ENCODE measurements at regions not wholly inside any gene's neighbourhood (a gene's known extent, or its start where the extent isn't known, plus 50 kb on each side); places are given as distances from the start of the nearest gene placed in this dataset.
"Not testable (repeated sequence)": the region's sequence is repeated elsewhere in the genome, so short reads cannot be mapped to it uniquely, and the experiment has no call there.

DNA sequence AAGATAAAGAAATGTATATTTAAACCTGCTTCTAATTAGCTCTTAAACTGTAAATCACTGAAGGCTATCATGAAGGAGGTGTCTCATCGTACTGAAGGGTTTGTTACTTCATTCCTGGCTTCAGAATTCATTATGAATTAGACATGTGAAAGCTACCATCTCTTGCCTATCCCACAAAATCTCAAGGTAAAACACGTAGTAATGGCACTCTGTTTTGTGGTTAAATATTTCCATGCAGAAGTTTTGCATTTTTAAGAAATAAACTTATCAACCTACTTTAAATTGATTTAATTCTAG is 490.7 kb upstream of the NUDT12 start:
- no peak for DNase-seq (ENCODE audit: low read depth, low spot score)
- H3K27ac ChIP-seq, result no peak overlapping the region

DNA sequence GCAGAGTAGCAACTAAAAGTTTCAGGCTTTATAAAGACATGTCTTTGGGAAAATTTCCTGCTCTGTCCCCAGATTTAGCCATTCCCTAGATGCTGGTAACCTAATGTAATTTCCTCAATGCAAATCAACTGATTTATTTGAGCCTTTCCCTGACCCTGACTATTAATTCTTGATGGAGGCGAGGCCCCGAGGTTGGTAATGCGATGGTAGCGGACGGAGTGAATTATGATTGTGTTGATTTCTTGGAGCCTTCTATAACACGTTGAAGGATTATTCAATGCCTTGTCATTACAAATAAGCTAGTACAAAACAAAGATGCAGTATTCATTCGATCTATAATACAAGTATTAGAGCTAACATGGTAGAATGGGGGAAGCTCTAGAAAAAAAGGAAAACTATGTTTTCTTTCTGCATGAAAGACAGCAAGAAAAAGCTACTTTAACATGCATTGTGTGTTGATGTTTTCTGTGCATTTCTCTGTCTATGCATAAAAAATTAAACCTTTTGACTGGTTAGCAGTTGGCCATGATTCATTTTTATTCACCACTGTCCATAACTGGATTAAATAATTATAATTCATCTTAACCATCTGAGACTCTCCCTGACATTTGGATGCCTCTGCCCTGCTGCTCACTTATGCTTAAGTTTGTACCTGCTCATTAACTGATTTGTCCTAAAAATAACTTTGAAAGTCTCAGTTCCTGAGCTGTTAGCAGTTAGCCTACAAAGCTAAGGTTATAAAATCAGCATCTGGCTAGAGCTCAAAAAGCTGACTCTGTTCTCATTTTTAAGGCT is 490.2 kb upstream of the NUDT12 start:
- no peak overlapping the region for H3K27ac ChIP-seq
- DNase-seq (ENCODE audit: low read depth, low spot score), result no peak

DNA sequence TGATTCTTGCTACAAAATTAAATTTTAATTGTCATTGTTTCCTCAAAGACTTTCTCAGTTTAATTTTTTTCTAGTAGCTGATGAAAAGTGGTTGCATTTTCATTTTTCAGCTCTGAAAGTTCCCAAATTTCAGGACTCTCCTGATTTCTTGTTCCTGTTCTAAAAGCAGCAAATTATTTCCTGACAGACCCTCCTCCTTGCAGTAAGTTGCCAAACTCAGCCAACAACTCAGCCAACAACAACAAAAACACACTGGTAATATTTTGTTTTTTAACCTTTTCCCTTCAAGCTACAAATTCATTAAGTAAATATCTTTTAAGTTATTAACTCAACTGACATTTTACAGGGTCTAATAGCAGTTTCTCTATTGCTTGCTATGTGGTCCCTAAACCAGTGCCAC is 487.8 kb upstream of the NUDT12 start:
- H3K27ac ChIP-seq, result no peak overlapping the region
- DNase-seq (ENCODE audit: low read depth, low spot score), result no peak

DNA sequence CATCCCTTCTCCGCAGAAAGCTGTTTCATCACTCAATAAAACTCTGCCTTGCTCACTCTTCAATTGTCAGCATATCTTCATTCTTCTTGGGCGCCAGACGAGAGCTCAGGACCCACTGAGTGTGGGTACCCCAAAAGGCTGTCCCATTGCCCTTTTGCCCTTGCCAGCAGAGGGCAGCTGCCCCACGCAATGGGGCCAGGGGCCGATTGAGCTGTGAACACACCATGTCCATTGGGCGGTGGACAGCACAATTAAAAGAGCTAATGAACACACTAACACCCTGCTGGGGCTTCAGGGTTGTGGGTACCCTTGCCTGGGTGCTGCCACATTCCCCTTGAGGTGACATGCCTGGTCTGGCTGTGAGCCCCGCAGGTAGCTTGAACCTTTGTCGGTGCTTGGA is 487.2 kb upstream of the NUDT12 start:
- no peak for DNase-seq (ENCODE audit: low read depth, low spot score)
- H3K27ac ChIP-seq, result no peak overlapping the region

DNA sequence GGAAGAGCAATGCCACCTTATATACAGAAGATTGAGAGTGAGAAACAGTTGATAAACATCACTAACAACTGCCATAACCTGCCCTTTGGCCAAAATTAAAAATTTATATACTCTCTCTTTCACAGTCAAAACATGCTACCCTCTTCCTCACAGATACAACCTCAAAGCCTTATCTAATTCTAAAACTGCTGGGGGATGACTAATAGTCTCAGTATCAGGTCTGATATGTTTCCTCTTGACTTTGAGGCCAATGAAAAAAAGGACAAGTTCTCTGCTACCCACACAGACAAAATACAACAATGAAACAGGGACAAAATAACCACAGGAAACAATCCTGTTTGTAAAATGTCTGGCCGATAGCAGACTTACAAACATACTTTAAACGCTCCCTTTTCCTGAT is 485.6 kb upstream of the NUDT12 start:
- no peak overlapping the region for H3K27ac ChIP-seq
- DNase-seq (ENCODE audit: low read depth, low spot score), result no peak

DNA sequence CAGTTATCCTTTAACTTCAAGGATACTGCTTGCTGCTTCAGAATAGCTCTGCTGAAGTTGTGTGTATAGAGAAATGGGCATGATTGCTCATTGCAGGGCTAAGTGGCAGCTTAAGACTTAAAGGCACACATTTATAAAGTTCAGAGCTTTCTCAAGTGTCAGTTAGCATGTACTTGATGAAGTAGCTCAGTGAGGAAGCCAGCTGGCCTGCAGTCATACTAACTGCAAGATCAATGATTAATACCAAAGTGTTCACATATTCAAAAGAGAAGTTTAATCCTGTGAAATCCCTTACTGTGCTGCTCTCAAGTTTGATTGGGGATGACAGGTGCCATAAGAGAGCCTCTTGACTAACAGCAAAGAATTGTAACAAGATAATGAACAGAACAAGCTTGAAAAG is 483.4 kb upstream of the NUDT12 start:
- H3K27ac ChIP-seq, result no peak overlapping the region
- DNase-seq (ENCODE audit: low read depth, low spot score), result no peak

DNA sequence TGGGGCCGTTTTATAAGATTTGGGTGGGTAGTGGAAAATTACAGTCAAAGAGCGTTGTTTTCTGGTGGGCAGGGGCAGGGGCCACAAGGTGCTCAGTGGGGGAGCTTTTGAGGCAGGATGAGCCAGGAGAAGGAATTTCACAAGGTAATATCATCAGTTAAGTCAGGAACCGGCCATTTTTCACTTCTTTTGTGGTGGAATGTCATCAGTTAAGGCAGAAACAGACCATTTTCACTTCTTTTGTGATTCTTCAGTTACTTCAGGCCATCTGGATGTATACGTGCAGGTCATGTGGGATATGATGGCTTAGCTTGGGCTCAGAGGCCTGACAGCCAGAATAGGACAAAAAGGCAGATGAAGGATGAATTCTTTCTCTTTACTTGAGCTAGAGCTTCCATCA is 477.3 kb upstream of the NUDT12 start:
- not testable (repeated sequence) for DNase-seq (ENCODE audit: low read depth, low spot score); H3K27ac ChIP-seq

DNA sequence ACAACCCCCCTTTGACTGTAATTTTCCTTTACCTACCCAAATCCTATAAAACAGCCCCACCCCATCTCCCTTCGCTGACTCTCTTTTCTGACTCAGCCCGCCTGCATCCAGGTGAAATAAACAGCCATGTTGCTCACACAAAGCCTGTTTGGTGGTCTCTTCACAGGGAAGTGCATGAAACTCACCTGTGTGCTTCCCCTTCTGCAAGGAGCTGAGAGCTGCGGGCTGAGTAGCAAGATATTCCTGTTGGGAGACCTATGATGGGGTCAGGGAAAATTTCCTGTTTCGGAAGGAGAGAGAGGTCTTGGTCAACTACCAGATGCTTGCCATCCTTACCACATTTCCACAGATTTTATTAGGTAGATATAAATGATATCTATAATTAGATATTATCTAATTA is 474.5 kb upstream of the NUDT12 start:
- not testable (repeated sequence) for DNase-seq (ENCODE audit: low read depth, low spot score); H3K27ac ChIP-seq

DNA sequence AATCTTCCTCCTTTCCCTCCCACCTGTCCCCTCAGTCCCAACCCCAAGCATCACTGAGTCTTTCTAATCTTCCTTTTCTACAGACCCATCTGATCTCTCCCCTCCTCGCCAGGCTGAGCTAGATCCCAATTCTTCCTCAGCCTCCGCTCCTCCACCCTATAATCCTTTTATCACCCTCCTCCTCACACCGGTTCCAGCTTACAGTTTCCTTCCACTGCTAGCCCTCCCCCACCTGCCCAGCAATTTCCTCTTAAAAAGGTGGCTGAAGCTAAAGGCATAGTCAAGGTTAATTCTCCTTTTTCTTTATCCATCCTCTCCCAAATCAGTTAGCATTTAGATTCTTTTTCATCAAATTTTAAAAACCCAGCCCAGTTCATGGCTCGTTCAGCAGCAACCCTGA is 470.6 kb upstream of the NUDT12 start:
- DNase-seq (ENCODE audit: low read depth, low spot score); H3K27ac ChIP-seq: not testable (repeated sequence)

DNA sequence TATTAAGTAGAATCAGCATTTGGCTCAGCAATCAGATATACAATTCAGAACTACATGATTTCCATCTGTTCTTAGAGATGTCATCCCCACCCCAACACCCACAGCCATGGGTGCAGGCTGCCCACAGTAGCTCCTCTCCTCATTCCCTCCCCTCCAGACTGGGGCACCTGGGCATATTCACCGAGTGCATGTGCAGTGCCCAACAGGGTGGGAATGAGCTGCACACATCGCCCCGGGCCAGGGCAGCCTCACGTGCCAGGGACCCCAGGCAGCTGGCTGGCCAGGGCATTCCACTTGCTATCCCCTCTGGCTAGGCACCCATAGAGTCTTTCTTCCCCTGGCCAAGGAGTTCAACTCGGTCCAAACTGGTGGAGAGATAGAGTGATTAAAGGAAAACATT is 461.9 kb upstream of the NUDT12 start:
- H3K27ac ChIP-seq, result no peak overlapping the region
- no peak for DNase-seq (ENCODE audit: low read depth, low spot score)

DNA sequence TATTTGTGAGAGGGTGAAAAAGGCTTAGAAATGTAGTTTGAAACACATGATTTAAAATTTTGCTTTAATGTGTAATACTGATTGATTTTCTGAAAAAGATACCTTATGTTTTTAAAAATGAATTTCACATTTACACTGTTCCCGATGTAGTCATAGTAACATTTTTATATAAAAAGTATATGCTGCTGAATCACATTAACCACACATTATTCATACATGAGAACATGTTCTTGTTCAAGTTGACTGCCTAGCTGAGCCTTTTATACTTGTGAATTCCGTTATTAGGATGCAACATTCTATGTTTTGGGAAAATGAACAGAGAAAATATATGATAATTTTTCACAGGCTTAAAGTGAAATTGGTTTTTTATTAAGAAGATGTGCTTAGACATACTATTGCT is 461.1 kb upstream of the NUDT12 start:
- no peak overlapping the region for H3K27ac ChIP-seq

DNA sequence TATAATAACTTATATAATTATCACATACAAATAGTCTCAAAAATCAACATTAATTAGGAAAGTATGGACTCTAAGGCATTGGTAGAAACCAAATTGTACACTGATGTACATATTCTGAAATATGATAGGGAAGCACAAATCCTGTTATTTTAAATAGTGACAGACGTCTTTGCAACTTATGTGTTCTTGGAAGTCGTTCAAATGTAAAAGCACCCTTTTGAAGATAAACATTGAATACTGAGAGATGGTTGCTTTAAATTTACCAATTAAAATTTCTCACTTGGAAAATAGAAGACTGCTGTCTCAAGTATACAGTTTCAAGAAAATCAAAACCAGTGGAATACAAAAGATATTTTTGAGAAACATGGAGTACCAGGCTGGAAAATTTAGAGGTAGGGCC is 457.4 kb upstream of the NUDT12 start:
- no peak for DNase-seq (ENCODE audit: low read depth, low spot score)
- H3K27ac ChIP-seq, result no peak overlapping the region

More for the DNA sequence above, 461.1 kb upstream of the NUDT12 start:
- no peak for DNase-seq (ENCODE audit: low read depth, low spot score)

DNA sequence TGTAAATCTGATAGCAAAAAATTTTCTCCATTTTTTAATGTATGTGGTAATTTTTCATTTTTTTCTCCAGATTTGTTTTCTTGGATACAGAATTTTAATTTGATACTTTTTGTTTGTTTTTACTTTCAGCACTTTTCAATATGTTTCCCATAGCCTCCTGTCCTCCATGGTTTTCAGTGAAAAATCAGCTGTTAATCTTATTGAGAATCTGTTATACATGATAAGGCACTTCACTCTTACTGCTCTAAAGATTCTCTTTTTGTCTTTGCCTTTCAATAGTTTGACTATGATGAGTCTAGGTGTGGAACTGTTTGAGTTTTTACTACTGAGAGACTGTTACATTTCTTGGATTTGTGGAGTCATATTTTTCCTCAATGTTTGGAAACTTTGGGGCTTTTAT is 455.7 kb upstream of the NUDT12 start:
- no peak overlapping the region for H3K27ac ChIP-seq
- no peak for DNase-seq (ENCODE audit: low read depth, low spot score)

DNA sequence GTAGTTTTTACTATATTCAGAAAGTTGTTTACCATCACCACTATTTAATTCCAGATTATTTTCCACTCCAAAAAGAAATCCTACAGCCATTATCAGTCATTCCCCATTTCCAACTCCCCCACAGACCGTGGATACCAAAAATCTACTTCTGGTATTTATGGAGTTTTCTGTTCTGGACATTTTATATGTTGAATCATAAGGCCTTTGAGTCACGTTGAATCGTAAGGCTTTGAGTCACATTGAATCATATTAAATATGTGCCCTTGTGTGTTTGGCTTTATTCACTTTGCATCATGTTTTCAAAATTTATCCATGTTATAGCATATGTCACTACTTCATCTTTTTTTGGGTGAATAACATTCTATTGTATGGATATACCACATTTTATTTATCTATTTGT is 454.1 kb upstream of the NUDT12 start:
- H3K27ac ChIP-seq, result no peak overlapping the region
- no peak for DNase-seq (ENCODE audit: low read depth, low spot score)

DNA sequence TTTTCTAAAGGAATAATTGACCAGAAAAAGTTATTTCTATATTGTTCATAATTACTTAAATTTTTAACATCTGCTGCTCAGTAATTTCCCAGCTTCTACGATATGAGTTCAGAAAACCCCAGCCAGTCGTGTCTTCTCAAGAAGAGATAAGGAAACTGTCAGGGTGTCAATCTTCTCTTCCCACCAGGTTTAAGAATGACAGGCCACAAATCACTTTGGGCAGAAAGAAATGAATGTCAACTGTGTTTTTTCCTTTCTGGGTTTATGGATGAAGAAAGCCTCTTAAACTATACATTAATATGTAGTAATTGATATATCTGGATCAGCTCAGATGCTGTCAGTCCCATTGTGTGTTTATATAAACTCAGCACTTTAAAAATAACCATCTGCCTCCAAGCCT is 453.2 kb upstream of the NUDT12 start:
- H3K27ac ChIP-seq, result no peak overlapping the region
- no peak for DNase-seq (ENCODE audit: low read depth, low spot score)

DNA sequence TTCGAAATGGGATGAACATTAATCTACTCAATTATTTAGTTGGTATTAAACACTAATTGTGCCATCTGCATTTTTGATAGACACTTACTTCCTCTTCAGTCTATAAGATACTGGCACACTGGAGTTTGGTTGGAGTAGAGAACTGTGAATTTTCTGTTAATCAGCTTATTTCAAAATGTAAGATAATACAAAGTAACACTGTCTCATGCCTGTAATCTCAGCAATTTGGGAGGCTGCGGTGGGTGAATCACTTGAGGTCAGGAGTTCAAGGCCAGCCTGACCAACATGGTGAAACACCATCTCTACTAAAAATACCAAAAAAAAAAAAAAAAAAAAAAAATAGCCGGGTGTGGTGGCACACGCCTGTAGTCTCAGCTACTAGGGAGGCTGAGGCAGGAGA is 440.2 kb upstream of the NUDT12 start:
- not testable (repeated sequence) for DNase-seq (ENCODE audit: low read depth, low spot score); H3K27ac ChIP-seq

DNA sequence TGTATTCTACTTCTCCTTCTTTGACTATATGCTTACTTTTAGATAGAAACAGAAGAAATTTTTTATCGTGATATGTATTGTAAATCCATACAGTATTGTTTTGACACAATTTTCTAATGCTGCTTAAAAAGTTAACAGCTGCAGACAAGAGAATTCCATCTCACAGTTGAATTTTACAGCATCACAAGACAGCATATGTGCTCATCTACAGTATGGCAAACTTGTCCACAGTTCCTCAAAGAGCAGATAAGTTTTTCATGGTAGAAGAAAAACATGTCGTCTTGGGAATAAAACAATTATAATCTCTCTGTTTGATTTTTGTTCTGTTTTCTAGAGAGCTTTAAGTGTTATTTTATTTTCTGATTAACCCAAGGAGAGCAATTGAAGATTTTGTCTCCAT is 438.5 kb upstream of the NUDT12 start:
- no peak for DNase-seq (ENCODE audit: low read depth, low spot score)
- H3K27ac ChIP-seq, result no peak overlapping the region

DNA sequence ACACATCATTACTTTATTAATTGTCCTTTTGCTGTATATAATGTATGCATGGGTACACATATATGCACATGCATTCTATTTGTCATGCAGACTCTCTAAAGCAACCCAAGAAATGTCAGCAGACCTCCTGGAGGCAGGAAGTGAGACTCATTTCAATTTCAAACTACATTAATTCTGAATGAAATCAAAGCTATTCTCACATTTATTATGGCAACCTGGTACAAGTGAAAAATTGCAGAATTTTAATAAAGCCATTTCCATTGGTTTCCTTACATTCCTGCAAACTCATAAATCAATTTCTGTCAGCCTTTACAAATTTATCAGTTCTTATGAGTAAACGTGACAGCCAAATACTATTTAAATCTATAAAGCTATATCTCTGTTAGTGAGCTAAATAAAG is 430.4 kb upstream of the NUDT12 start:
- no peak for DNase-seq (ENCODE audit: low read depth, low spot score)
- H3K27ac ChIP-seq, result no peak overlapping the region

DNA sequence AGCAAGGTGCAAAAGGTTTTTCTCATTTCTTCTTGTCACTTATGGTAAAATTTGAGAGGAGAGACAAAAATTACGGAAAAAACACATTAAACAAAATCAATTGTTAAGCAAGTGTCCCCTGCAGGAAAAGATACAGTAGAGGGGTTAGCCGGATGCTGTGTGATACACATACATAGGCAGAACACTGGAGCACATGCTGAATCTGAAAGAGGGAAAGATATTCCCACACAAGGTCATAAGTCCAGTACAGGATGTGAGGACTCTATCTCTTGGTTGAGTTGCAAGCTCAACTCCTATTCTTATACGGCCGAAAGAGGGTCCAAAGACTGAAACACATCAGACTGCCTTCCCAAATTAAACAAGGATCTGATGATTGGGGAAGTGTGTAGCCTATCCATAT is 427.5 kb upstream of the NUDT12 start:
- no peak for DNase-seq (ENCODE audit: low read depth, low spot score)
- no peak overlapping the region for H3K27ac ChIP-seq

DNA sequence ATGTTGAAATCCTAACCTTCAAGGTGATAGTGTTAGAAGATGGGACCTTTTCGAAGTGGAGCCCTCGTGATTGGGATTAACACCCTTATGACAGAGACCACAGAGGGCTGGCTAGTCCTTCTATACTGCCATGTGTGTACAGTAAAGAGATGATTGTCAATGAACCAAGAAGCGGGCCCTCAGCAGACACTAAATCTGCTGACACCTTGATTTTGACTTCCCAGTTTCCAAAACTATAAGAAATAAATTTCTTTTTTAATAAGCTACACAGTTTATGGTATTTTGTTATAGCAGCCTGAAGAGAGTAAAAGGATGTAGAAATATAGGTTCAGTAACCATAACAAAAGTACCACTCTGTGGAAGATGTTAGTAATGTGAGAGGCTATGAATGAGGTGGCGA is 419.0 kb upstream of the NUDT12 start:
- H3K27ac ChIP-seq, result no peak overlapping the region
- no peak for DNase-seq (ENCODE audit: low read depth, low spot score)

DNA sequence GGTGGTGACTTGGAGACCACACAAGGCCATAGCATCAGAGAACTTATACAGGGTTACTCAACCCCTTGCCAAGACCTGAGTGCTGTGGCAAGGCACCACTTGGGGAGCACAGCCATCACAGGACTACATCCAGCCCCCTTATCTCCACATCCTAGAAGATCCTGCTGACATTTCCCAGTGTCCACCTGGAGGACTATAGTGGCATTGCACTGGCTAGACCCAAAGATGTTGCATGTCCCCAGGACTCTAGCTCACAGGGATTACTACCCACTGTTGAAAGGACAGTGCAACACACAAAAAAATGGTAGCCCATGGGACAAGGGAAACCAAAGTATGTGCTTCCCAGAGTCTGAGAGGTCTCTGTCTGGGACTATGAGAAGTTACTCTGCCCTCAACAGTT is 411.1 kb upstream of the NUDT12 start:
- DNase-seq (ENCODE audit: low read depth, low spot score), result no peak
- H3K27ac ChIP-seq, result no peak overlapping the region

DNA sequence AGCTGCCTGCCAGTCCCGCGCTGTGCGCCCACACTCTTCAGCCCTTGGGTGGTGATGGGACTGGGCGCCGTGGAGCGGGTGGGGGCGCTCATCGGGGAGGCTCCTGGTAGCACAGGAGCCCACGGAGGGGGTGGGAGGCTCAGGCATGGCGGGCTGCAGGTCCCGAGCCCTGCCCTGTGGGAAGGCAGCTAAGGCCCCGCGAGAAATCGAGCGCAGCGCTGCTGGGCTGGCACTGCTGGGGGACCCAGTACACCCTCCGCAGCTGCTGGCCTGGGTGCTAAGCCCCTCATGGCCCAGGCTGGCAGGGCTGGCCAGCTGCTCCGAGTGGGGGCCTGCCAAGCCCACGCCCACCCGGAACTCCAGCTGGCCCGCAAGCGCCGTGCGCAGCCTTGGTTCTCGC is 403.7 kb upstream of the NUDT12 start:
- not testable (repeated sequence) for DNase-seq (ENCODE audit: low read depth, low spot score); H3K27ac ChIP-seq

DNA sequence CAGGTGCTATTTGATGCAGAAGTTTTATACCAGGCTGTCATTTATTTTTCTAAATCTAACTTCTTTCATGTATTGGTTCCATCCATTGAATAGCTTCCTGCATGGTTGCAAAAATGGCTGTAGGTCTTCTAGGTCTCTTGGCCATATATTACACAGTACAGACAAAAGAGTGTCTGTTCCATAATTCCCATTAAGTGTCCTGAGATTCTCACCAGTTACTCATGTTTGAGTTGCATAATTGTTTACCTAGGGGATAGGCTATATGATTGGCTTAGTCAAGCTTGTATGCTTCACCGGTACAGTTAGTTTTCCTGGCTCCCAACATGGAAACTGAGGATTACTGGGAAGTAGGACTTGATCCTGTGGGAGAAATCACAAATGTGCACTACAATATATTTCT is 399.4 kb upstream of the NUDT12 start:
- no peak for DNase-seq (ENCODE audit: low read depth, low spot score)
- H3K27ac ChIP-seq, result no peak overlapping the region
